Liver (tissue), 8 donors: ENCODE measurements at regions not wholly inside any gene's neighbourhood (a gene's known extent, or its start where the extent isn't known, plus 50 kb on each side); places are given as distances from the start of the nearest gene placed in this dataset.

ENCODE experiments used
- DNase-seq: peaks from one replicate; pipeline ENCODE4 v3.0.0-alpha.2; 2017; ENCODE audit warnings: low spot score
- H3K27ac ChIP-seq, 2 donors: one replicate each; pipeline ENCODE4 v1.7.0; 2013; ENCODE audit warnings: inconsistent platforms in 2 of 2, low read length in 2 of 2, control low read depth in 1 of 2, low read depth in 1 of 2, mild to moderate bottlenecking in 1 of 2
- H3K27me3 ChIP-seq, 4 donors: one replicate each; pipeline versions ENCODE4 v1.6.1 to v1.7.0; 2013; ENCODE audit warnings: low read length in 3 of 4, inconsistent platforms in 1 of 4, mild to moderate bottlenecking in 1 of 4, moderate library complexity in 1 of 4; ENCODE audit not compliant: control insufficient read depth in 4 of 4, insufficient read depth in 4 of 4
- H3K36me3 ChIP-seq, 4 donors: one replicate each; pipeline versions ENCODE4 v1.6.1 to v1.7.0; 2013; ENCODE audit warnings: low read length in 3 of 4, mild to moderate bottlenecking in 3 of 4, low read depth in 1 of 4, moderate library complexity in 1 of 4; ENCODE audit not compliant: control insufficient read depth in 4 of 4, insufficient read depth in 3 of 4
- H3K4me1 ChIP-seq, 4 donors: one replicate each; pipeline versions ENCODE4 v1.6.1 to v1.7.0; 2013; ENCODE audit warnings: low read length in 3 of 4, mild to moderate bottlenecking in 3 of 4, moderate library complexity in 1 of 4; ENCODE audit not compliant: control insufficient read depth in 4 of 4, insufficient read depth in 4 of 4
- H3K4me3 ChIP-seq, 3 donors: one replicate each; pipeline versions ENCODE4 v1.6.1 to v1.7.0; 2013; ENCODE audit warnings: low read length in 3 of 3, control low read depth in 1 of 3, low read depth in 1 of 3, mild to moderate bottlenecking in 1 of 3
- H3K9ac ChIP-seq, 2 donors: one replicate each; pipeline ENCODE4 v1.7.0; 2013; ENCODE audit warnings: low read length in 2 of 2, mild to moderate bottlenecking in 2 of 2, moderate library complexity in 2 of 2, control low read depth in 1 of 2, low read depth in 1 of 2
- H3K9me3 ChIP-seq, 4 donors: one replicate each; pipeline versions ENCODE4 v1.6.1 to v1.7.0; 2013; ENCODE audit warnings: low read length in 3 of 4; ENCODE audit not compliant: control insufficient read depth in 4 of 4
- ATF3 ChIP-seq: IDR thresholded peaks from 2 replicates; pipeline ENCODE4 v1.6.1; 2016; ENCODE audit warnings: antibody characterized with exemption
- CTCF ChIP-seq: fragments of 150-350 bp; IDR thresholded peaks from 2 replicates; pipeline ENCODE4 v1.5.1; 2017; ENCODE audit warnings: improper control_type of control experiment, low read depth, low read length; ENCODE audit not compliant: missing input control
- EGR1 ChIP-seq, 2 donors: IDR thresholded peaks; 2 replicates each; pipeline ENCODE4 v1.6.1; 2016 to 2018; ENCODE audit warnings: antibody characterized with exemption in 2 of 2, low read depth in 2 of 2
- FOXA1 ChIP-seq: IDR thresholded peaks from 2 replicates; pipeline ENCODE4 v1.6.1; 2016; ENCODE audit warnings: antibody characterized with exemption
- FOXA2 ChIP-seq: IDR thresholded peaks from 2 replicates; pipeline ENCODE4 v1.6.1; 2016; ENCODE audit warnings: antibody characterized with exemption
- GABPA ChIP-seq, 2 donors: IDR thresholded peaks in 1 of 2; conservative IDR thresholded peaks in 1 of 2; 2 replicates each; pipeline ENCODE4 v1.6.1; 2016; ENCODE audit warnings: antibody characterized with exemption in 2 of 2, mild to moderate bottlenecking in 1 of 2, moderate library complexity in 1 of 2
- HNF4A ChIP-seq, 2 donors: conservative IDR thresholded peaks; 2 replicates each; pipeline ENCODE4 v1.6.1; 2016; ENCODE audit warnings: antibody characterized with exemption in 2 of 2, mild to moderate bottlenecking in 2 of 2
- HNF4G ChIP-seq: IDR thresholded peaks from 2 replicates; pipeline ENCODE4 v1.6.1; 2016; ENCODE audit warnings: antibody characterized with exemption
- JUND ChIP-seq, 2 donors: IDR thresholded peaks; 2 replicates each; pipeline ENCODE4 v1.6.1; 2016; ENCODE audit warnings: antibody characterized with exemption in 2 of 2
- MAX ChIP-seq: IDR thresholded peaks from 2 replicates; pipeline ENCODE4 v1.6.1; 2016; ENCODE audit warnings: antibody characterized with exemption
- NR2F2 ChIP-seq: IDR thresholded peaks from 2 replicates; pipeline ENCODE4 v1.6.1; 2016; ENCODE audit warnings: antibody characterized with exemption
- RAD21 ChIP-seq, 2 donors: IDR thresholded peaks; 2 replicates each; pipeline ENCODE4 v1.6.1; 2016; ENCODE audit warnings: antibody characterized with exemption in 2 of 2, mild to moderate bottlenecking in 2 of 2
- REST ChIP-seq: IDR thresholded peaks from 2 replicates; pipeline ENCODE4 v1.6.1; 2016; ENCODE audit warnings: antibody characterized with exemption, mild to moderate bottlenecking
- RXRA ChIP-seq, 2 donors: IDR thresholded peaks; 2 replicates each; pipeline ENCODE4 v1.6.1; 2017 to 2018; ENCODE audit warnings: antibody characterized with exemption in 2 of 2, mild to moderate bottlenecking in 1 of 2
- SP1 ChIP-seq: IDR thresholded peaks from 2 replicates; pipeline ENCODE4 v1.6.1; 2018; ENCODE audit warnings: antibody characterized with exemption, mild to moderate bottlenecking
- TAF1 ChIP-seq: conservative IDR thresholded peaks from 2 replicates; pipeline ENCODE4 v1.6.1; 2016; ENCODE audit warnings: antibody characterized with exemption, mild to moderate bottlenecking
- YY1 ChIP-seq: IDR thresholded peaks from 2 replicates; pipeline ENCODE4 v1.6.1; 2016; ENCODE audit warnings: antibody characterized with exemption, mild to moderate bottlenecking
- ZBTB33 ChIP-seq: IDR thresholded peaks from 2 replicates; pipeline ENCODE4 v1.6.1; 2016; ENCODE audit warnings: antibody characterized with exemption
- WGBS: extraction: QIAGEN DNeasy Blood & Tissue Kit; methylation state at CpG from one replicate; pipeline ENCODE4 v1.1.7; 2013; 5-methylcytosine and 5-hydroxymethylcytosine counted together
- donor health status: healthy.
- donor health status: healthy.
- donor health status: healthy.
- donor health status: healthy.
- donor health status: healthy.

GRCh38 chr19:46953955-46954501, 65.6 kb upstream of the NPAS1 start:
- peaks cover 21 to 62% (median 43%) of the 10 kb centered on the region in 4 donors for H3K4me1 ChIP-seq
- no peak overlapping the region for H3K4me3 ChIP-seq
- DNase-seq = no peak
- H3K36me3 ChIP-seq = peaks cover 0 to 4% (median 0%) of the 10 kb centered on the region in 4 donors
- TF ChIP-seq NR2F2 = no peak
- no peak for TF ChIP-seq REST
- no peak for TF ChIP-seq CTCF
- no peak for TF ChIP-seq HNF4A (conservative IDR thresholded peaks at IDR 0.05)
- no peak for TF ChIP-seq FOXA1
- no peak for TF ChIP-seq ZBTB33
- TF ChIP-seq RAD21 (IDR thresholded peaks at IDR 0.05) = no peak
- no peak for TF ChIP-seq GABPA (IDR thresholded peaks at IDR 0.05 in 1 of 2, conservative IDR thresholded peaks at IDR 0.05 in 1 of 2)
- TF ChIP-seq TAF1 = no peak
- no peak for TF ChIP-seq SP1
- no peak for TF ChIP-seq HNF4G
- TF ChIP-seq ATF3 = no peak
- TF ChIP-seq MAX = no peak
- no peak for TF ChIP-seq FOXA2
- no peak for TF ChIP-seq RXRA (IDR thresholded peaks at IDR 0.05)
- peak overlapping the region; percentile 58 to 77 for H3K27ac ChIP-seq
- H3K9me3 ChIP-seq = no peaks in the 10 kb centered on the region
- 70% methylated on average over 6 of the region's 6 CpGs for WGBS
- H3K9ac ChIP-seq = no peak overlapping the region
- H3K27me3 ChIP-seq = no peaks in the 10 kb centered on the region

GRCh38 chr19:46954502-46954992, 65.1 kb upstream of the NPAS1 start:
- Histone ChIP-seq H3K27me3 (no peaks in the 10 kb centered on the region), H3K27ac (peak overlapping the region; percentile 58 to 77), H3K9ac (peak overlapping the region; percentile 13 to 88), H3K9me3 (no peaks in the 10 kb centered on the region), H3K4me3 (no peak overlapping the region), H3K36me3 (peaks cover 0 to 4% (median 0%) of the 10 kb centered on the region in 4 donors), H3K4me1 (peaks cover 21 to 58% (median 42%) of the 10 kb centered on the region in 4 donors)
- no peak for DNase-seq
- 19% methylated on average over 7 of the region's 7 CpGs for WGBS
- no peak for TF ChIP-seq EGR1 (IDR thresholded peaks at IDR 0.05; ENCODE audit: low read depth in 2 of 2)
- TF ChIP-seq CTCF = no peak
- TF ChIP-seq YY1 = peak; percentile 61
- TF ChIP-seq SP1 = peak; percentile 43
- peak; percentile 22 for TF ChIP-seq ZBTB33
- peak; percentile 21 to 29 for TF ChIP-seq RAD21 (IDR thresholded peaks at IDR 0.05)
- peak; percentile 40 for TF ChIP-seq HNF4G
- TF ChIP-seq GABPA (IDR thresholded peaks at IDR 0.05 in 1 of 2, conservative IDR thresholded peaks at IDR 0.05 in 1 of 2) = no peak
- no peak for TF ChIP-seq MAX
- TF ChIP-seq JUND (IDR thresholded peaks at IDR 0.05) = peak in 1 of 2 donors; percentile 27
- no peak for TF ChIP-seq FOXA1
